ENCODE measurements at regions not wholly inside any gene's neighbourhood (a gene's known extent, or its start where the extent isn't known, plus 50 kb on each side); places are given as distances from the start of the nearest gene placed in this dataset.

GRCh38 chr7:13061115-13061514 is 373.7 kb downstream of the ARL4A start:
- no peak for DNase-seq (ENCODE audit: low read depth in 4 of 4, low spot score in 3 of 4)

GRCh38 chr7:13062631-13063030 is 375.2 kb downstream of the ARL4A start:
- no peak for DNase-seq (ENCODE audit: low read depth in 4 of 4, low spot score in 3 of 4)

- DNase-seq (ENCODE audit: low read depth in 4 of 4, low spot score in 3 of 4) = no peak
Observed at GRCh38 chr7:13067036-13067435, 379.6 kb downstream of the ARL4A start.

- DNase-seq (ENCODE audit: low read depth in 4 of 4, low spot score in 3 of 4) = no peak
Observed at GRCh38 chr7:13068032-13068431, 380.6 kb downstream of the ARL4A start.

- no peak for DNase-seq (ENCODE audit: low read depth in 4 of 4, low spot score in 3 of 4)
Observed at GRCh38 chr7:13069841-13070240, 382.4 kb downstream of the ARL4A start.

- DNase-seq (ENCODE audit: low read depth in 4 of 4, low spot score in 3 of 4) = no peak
Observed at GRCh38 chr7:13072014-13072413, 384.6 kb downstream of the ARL4A start.

GRCh38 chr7:13077466-13077865 is 390.0 kb downstream of the ARL4A start:
- no peak for DNase-seq (ENCODE audit: low read depth in 4 of 4, low spot score in 3 of 4)

GRCh38 chr7:13078105-13078504 is 390.7 kb downstream of the ARL4A start:
- no peak for DNase-seq (ENCODE audit: low read depth in 4 of 4, low spot score in 3 of 4)

GRCh38 chr7:13090959-13091358 is 403.5 kb downstream of the ARL4A start:
- DNase-seq (ENCODE audit: low read depth in 4 of 4, low spot score in 3 of 4) = no peak

GRCh38 chr7:13091974-13092707 is 404.7 kb downstream of the ARL4A start:
- no peak for DNase-seq (ENCODE audit: low read depth in 4 of 4, low spot score in 3 of 4)

GRCh38 chr7:13092708-13093005 is 405.2 kb downstream of the ARL4A start:
- no peak for DNase-seq (ENCODE audit: low read depth in 4 of 4, low spot score in 3 of 4)

GRCh38 chr7:13093160-13093559 is 405.7 kb downstream of the ARL4A start:
- DNase-seq (ENCODE audit: low read depth in 4 of 4, low spot score in 3 of 4) = no peak

- no peak for DNase-seq (ENCODE audit: low read depth in 4 of 4, low spot score in 3 of 4)
Observed at GRCh38 chr7:13097499-13097898, 410.1 kb downstream of the ARL4A start.

- no peak for DNase-seq (ENCODE audit: low read depth in 4 of 4, low spot score in 3 of 4)
Observed at GRCh38 chr7:13098161-13098560, 410.7 kb downstream of the ARL4A start.

- no peak for DNase-seq (ENCODE audit: low read depth in 4 of 4, low spot score in 3 of 4)
Observed at GRCh38 chr7:13099154-13099795, 411.8 kb downstream of the ARL4A start.

GRCh38 chr7:13104128-13104527 is 416.7 kb downstream of the ARL4A start:
- no peak for DNase-seq (ENCODE audit: low read depth in 4 of 4, low spot score in 3 of 4)

GRCh38 chr7:13105209-13105608 is 417.8 kb downstream of the ARL4A start:
- no peak for DNase-seq (ENCODE audit: low read depth in 4 of 4, low spot score in 3 of 4)

- no peak for DNase-seq (ENCODE audit: low read depth in 4 of 4, low spot score in 3 of 4)
Observed at GRCh38 chr7:13106513-13106912, 419.1 kb downstream of the ARL4A start.

- DNase-seq (ENCODE audit: low read depth in 4 of 4, low spot score in 3 of 4) = no peak
Observed at GRCh38 chr7:13107291-13107690, 419.9 kb downstream of the ARL4A start.

- DNase-seq (ENCODE audit: low read depth in 4 of 4, low spot score in 3 of 4) = no peak
Observed at GRCh38 chr7:13108061-13108460, 420.6 kb downstream of the ARL4A start.

- DNase-seq (ENCODE audit: low read depth in 4 of 4, low spot score in 3 of 4) = no peak
Observed at GRCh38 chr7:13109201-13109600, 421.8 kb downstream of the ARL4A start.

- DNase-seq (ENCODE audit: low read depth in 4 of 4, low spot score in 3 of 4) = no peak
Observed at GRCh38 chr7:13110107-13110506, 422.7 kb downstream of the ARL4A start.

- DNase-seq (ENCODE audit: low read depth in 4 of 4, low spot score in 3 of 4) = no peak
Observed at GRCh38 chr7:13111230-13111629, 423.8 kb downstream of the ARL4A start.
